ENCODE measurements at regions not wholly inside any gene's neighbourhood (a gene's known extent, or its start where the extent isn't known, plus 50 kb on each side); places are given as distances from the start of the nearest gene placed in this dataset.

- Histone ChIP-seq H3K27ac (no peak overlapping the region), H3K36me3 (ENCODE audit: insufficient read depth in 1 of 2, low read depth in 1 of 2) (no peaks in the 10 kb centered on the region), H3K4me1 (no peaks in the 10 kb centered on the region), H3K27me3 (ENCODE audit: insufficient read depth in 3 of 3, low read length in 2 of 3) (no peaks in the 10 kb centered on the region), H3K9me3 (no peaks in the 10 kb centered on the region), H3K4me3 (no peak overlapping the region)
- intact Hi-C loops (cut with DNase I): no loop called here
- no peak for TF ChIP-seq CTCF (IDR thresholded peaks at IDR 0.05)
- no peak for ATAC-seq
- DNase-seq: no peak
- 60 to 76% (median 67%) methylated on average over 1 of the region's 1 CpG for WGBS, 3 donors
Observed at GRCh38 chr12:77521508-77522115, 309.1 kb upstream of the NAV3 start.

GRCh38 chr12:77514511-77514910 is 316.2 kb upstream of the NAV3 start:
- 54 to 64% (median 61%) methylated on average over 3 of the region's 3 CpGs for WGBS, 3 donors

GRCh38 chr12:77510985-77511384 is 319.7 kb upstream of the NAV3 start:
- Histone ChIP-seq H3K36me3 (ENCODE audit: insufficient read depth in 1 of 2, low read depth in 1 of 2) (no peaks in the 10 kb centered on the region), H3K27ac (no peak overlapping the region), H3K9me3 (no peaks in the 10 kb centered on the region), H3K4me3 (no peak overlapping the region), H3K4me1 (no peaks in the 10 kb centered on the region), H3K27me3 (ENCODE audit: insufficient read depth in 3 of 3, low read length in 2 of 3) (no peaks in the 10 kb centered on the region)
- intact Hi-C loops (cut with DNase I): no loop called here
- no peak for DNase-seq
- WGBS, 3 donors: 80 to 91% (median 87%) methylated on average over 1 of the region's 1 CpG
- no peak for TF ChIP-seq CTCF (IDR thresholded peaks at IDR 0.05)
- no peak for ATAC-seq

More at GRCh38 chr12:77514511-77514910, 316.2 kb upstream of the NAV3 start:
- H3K4me3 ChIP-seq: no peak overlapping the region
- no peaks in the 10 kb centered on the region for H3K36me3 ChIP-seq (ENCODE audit: insufficient read depth in 1 of 2, low read depth in 1 of 2)
- intact Hi-C loops (cut with DNase I): no loop called here
- H3K9me3 ChIP-seq: no peaks in the 10 kb centered on the region
- H3K27me3 ChIP-seq (ENCODE audit: insufficient read depth in 3 of 3, low read length in 2 of 3): no peaks in the 10 kb centered on the region
- TF ChIP-seq CTCF (IDR thresholded peaks at IDR 0.05): no peak
- no peaks in the 10 kb centered on the region for H3K4me1 ChIP-seq
- ATAC-seq: no peak
- DNase-seq: no peak
- no peak overlapping the region for H3K27ac ChIP-seq

GRCh38 chr12:77504466-77504865 is 326.2 kb upstream of the NAV3 start:
- DNase-seq (no peak), ATAC-seq (no peak)
- H3K27ac ChIP-seq: no peak overlapping the region
- H3K9me3 ChIP-seq: no peaks in the 10 kb centered on the region
- no peaks in the 10 kb centered on the region for H3K27me3 ChIP-seq (ENCODE audit: insufficient read depth in 3 of 3, low read length in 2 of 3)
- 51 to 63% (median 51%) methylated on average over 4 of the region's 4 CpGs for WGBS, 3 donors
- no peak for TF ChIP-seq CTCF (IDR thresholded peaks at IDR 0.05)
- no peaks in the 10 kb centered on the region for H3K4me1 ChIP-seq
- H3K36me3 ChIP-seq (ENCODE audit: insufficient read depth in 1 of 2, low read depth in 1 of 2): no peaks in the 10 kb centered on the region
- intact Hi-C loops (cut with DNase I): no loop called here
- no peak overlapping the region for H3K4me3 ChIP-seq

GRCh38 chr12:77500089-77500488 is 330.6 kb upstream of the NAV3 start:
- H3K4me1 ChIP-seq: no peaks in the 10 kb centered on the region

More at GRCh38 chr12:77500089-77500488, 330.6 kb upstream of the NAV3 start:
- intact Hi-C loops (cut with DNase I): no loop called here
- Histone ChIP-seq H3K27ac (no peak overlapping the region), H3K4me3 (no peak overlapping the region), H3K27me3 (ENCODE audit: insufficient read depth in 3 of 3, low read length in 2 of 3) (no peaks in the 10 kb centered on the region), H3K36me3 (ENCODE audit: insufficient read depth in 1 of 2, low read depth in 1 of 2) (no peaks in the 10 kb centered on the region), H3K9me3 (no peaks in the 10 kb centered on the region)
- no peak for ATAC-seq
- no peak for TF ChIP-seq CTCF (IDR thresholded peaks at IDR 0.05)
- no peak for DNase-seq

Measured in psoas muscle (tissue), 7 donors.